ENCODE measurements at regions not wholly inside any gene's neighbourhood (a gene's known extent, or its start where the extent isn't known, plus 50 kb on each side); places are given as distances from the start of the nearest gene placed in this dataset.

- H3K4me3 ChIP-seq (ENCODE audit: low read length) = no peak overlapping the region
- H3K27me3 ChIP-seq (ENCODE audit: insufficient read depth, low read length, poor library complexity, severe bottlenecking) = no peaks in the 10 kb centered on the region
- Mint-ChIP-seq H3K36me3 (no peaks in the 10 kb centered on the region), H3K9me3 (no peaks in the 10 kb centered on the region), H3K27ac (peak overlapping the region in 1 of 8 donors; percentile 2), H3K27me3 (peaks cover 0 to 16% of the 10 kb centered on the region in 2 donors), H3K4me3 (no peak overlapping the region), H3K4me1 (peaks cover 0 to 6% (median 4%) of the 10 kb centered on the region in 3 donors)
- H3K9me3 ChIP-seq (ENCODE audit: low read length) = no peaks in the 10 kb centered on the region
- ChIA-PET CTCF (no interaction called here), POLR2A (no interaction called here)
- no peak for DNase-seq
- H3K27ac ChIP-seq (ENCODE audit: low read depth, low read length) = no peak overlapping the region
- H3K36me3 ChIP-seq (ENCODE audit: insufficient read depth, low read length) = no peaks in the 10 kb centered on the region
- H3K4me1 ChIP-seq (ENCODE audit: insufficient read depth, low read length) = no peaks in the 10 kb centered on the region
Observed at GRCh38 chrX:13201605-13202219, 118.1 kb downstream of the ATXN3L start.

GRCh38 chrX:13200398-13200797 lies 119.5 kb downstream of the ATXN3L start:
- H3K4me3 Mint-ChIP-seq = no peak overlapping the region

GRCh38 chrX:13198762-13199064 lies 121.1 kb downstream of the ATXN3L start:
- H3K4me1 Mint-ChIP-seq = peaks cover 0 to 6% (median 3%) of the 10 kb centered on the region in 3 donors

More at GRCh38 chrX:13200398-13200797, 119.5 kb downstream of the ATXN3L start:
- Mint-ChIP-seq H3K36me3 (no peaks in the 10 kb centered on the region), H3K27ac (no peak overlapping the region), H3K9me3 (no peaks in the 10 kb centered on the region), H3K4me1 (peaks cover 0 to 2% (median 0%) of the 10 kb centered on the region in 3 donors), H3K27me3 (peaks cover 0 to 8% of the 10 kb centered on the region in 2 donors)
- CTCF ChIA-PET = no interaction called here
- POLR2A ChIA-PET = no interaction called here
- DNase-seq = no peak
- Histone ChIP-seq H3K4me3 (ENCODE audit: low read length) (no peak overlapping the region), H3K27ac (ENCODE audit: low read depth, low read length) (no peak overlapping the region), H3K4me1 (ENCODE audit: insufficient read depth, low read length) (no peaks in the 10 kb centered on the region), H3K9me3 (ENCODE audit: low read length) (no peaks in the 10 kb centered on the region), H3K27me3 (ENCODE audit: insufficient read depth, low read length, poor library complexity, severe bottlenecking) (no peaks in the 10 kb centered on the region), H3K36me3 (ENCODE audit: insufficient read depth, low read length) (no peaks in the 10 kb centered on the region)

GRCh38 chrX:13198056-13198761 lies 121.6 kb downstream of the ATXN3L start:
- DNase-seq = no peak

More at GRCh38 chrX:13198762-13199064, 121.1 kb downstream of the ATXN3L start:
- H3K4me3 ChIP-seq (ENCODE audit: low read length) = no peak overlapping the region
- no peak overlapping the region for H3K27ac Mint-ChIP-seq
- peaks cover 0 to 6% of the 10 kb centered on the region in 2 donors for H3K27me3 Mint-ChIP-seq
- ChIA-PET CTCF (no interaction called here), POLR2A (no interaction called here)
- no peaks in the 10 kb centered on the region for H3K4me1 ChIP-seq (ENCODE audit: insufficient read depth, low read length)
- no peak overlapping the region for H3K27ac ChIP-seq (ENCODE audit: low read depth, low read length)
- no peaks in the 10 kb centered on the region for H3K9me3 ChIP-seq (ENCODE audit: low read length)
- H3K27me3 ChIP-seq (ENCODE audit: insufficient read depth, low read length, poor library complexity, severe bottlenecking) = no peaks in the 10 kb centered on the region
- H3K9me3 Mint-ChIP-seq = no peaks in the 10 kb centered on the region
- no peak overlapping the region for H3K4me3 Mint-ChIP-seq
- H3K36me3 ChIP-seq (ENCODE audit: insufficient read depth, low read length) = no peaks in the 10 kb centered on the region
- no peaks in the 10 kb centered on the region for H3K36me3 Mint-ChIP-seq
- no peak for DNase-seq

GRCh38 chrX:13196782-13197181 lies 123.1 kb downstream of the ATXN3L start:
- H3K27ac Mint-ChIP-seq = no peak overlapping the region
- Histone ChIP-seq H3K4me3 (ENCODE audit: low read length) (no peak overlapping the region), H3K36me3 (ENCODE audit: insufficient read depth, low read length) (no peaks in the 10 kb centered on the region), H3K9me3 (ENCODE audit: low read length) (no peaks in the 10 kb centered on the region), H3K27ac (ENCODE audit: low read depth, low read length) (no peak overlapping the region), H3K4me1 (ENCODE audit: insufficient read depth, low read length) (no peaks in the 10 kb centered on the region), H3K27me3 (ENCODE audit: insufficient read depth, low read length, poor library complexity, severe bottlenecking) (no peaks in the 10 kb centered on the region)
- H3K4me3 Mint-ChIP-seq = no peak overlapping the region
- peaks cover 0 to 7% of the 10 kb centered on the region in 2 donors for H3K27me3 Mint-ChIP-seq
- no peaks in the 10 kb centered on the region for H3K36me3 Mint-ChIP-seq
- no peak for DNase-seq
- H3K9me3 Mint-ChIP-seq = no peaks in the 10 kb centered on the region
- ChIA-PET CTCF (no interaction called here), POLR2A (no interaction called here)
- peaks cover 0 to 6% (median 3%) of the 10 kb centered on the region in 3 donors for H3K4me1 Mint-ChIP-seq

More at GRCh38 chrX:13198056-13198761, 121.6 kb downstream of the ATXN3L start:
- no peak overlapping the region for H3K27ac Mint-ChIP-seq
- Histone ChIP-seq H3K27me3 (ENCODE audit: insufficient read depth, low read length, poor library complexity, severe bottlenecking) (no peaks in the 10 kb centered on the region), H3K9me3 (ENCODE audit: low read length) (no peaks in the 10 kb centered on the region), H3K36me3 (ENCODE audit: insufficient read depth, low read length) (no peaks in the 10 kb centered on the region), H3K4me3 (ENCODE audit: low read length) (no peak overlapping the region), H3K27ac (ENCODE audit: low read depth, low read length) (no peak overlapping the region), H3K4me1 (ENCODE audit: insufficient read depth, low read length) (no peaks in the 10 kb centered on the region)
- peaks cover 0 to 4% of the 10 kb centered on the region in 2 donors for H3K27me3 Mint-ChIP-seq
- peaks cover 0 to 6% (median 3%) of the 10 kb centered on the region in 3 donors for H3K4me1 Mint-ChIP-seq
- no peak overlapping the region for H3K4me3 Mint-ChIP-seq
- no peaks in the 10 kb centered on the region for H3K9me3 Mint-ChIP-seq
- no peaks in the 10 kb centered on the region for H3K36me3 Mint-ChIP-seq
- ChIA-PET POLR2A (no interaction called here), CTCF (interaction anchor here (1.1 kb wide), 1 partner anchor 290 kb away, joined by 3 read pairs; no protein-coding TSS in a partner anchor)

- Histone ChIP-seq H3K36me3 (ENCODE audit: insufficient read depth, low read length) (no peaks in the 10 kb centered on the region), H3K4me3 (ENCODE audit: low read length) (no peak overlapping the region), H3K9me3 (ENCODE audit: low read length) (no peaks in the 10 kb centered on the region), H3K4me1 (ENCODE audit: insufficient read depth, low read length) (no peaks in the 10 kb centered on the region), H3K27me3 (ENCODE audit: insufficient read depth, low read length, poor library complexity, severe bottlenecking) (no peaks in the 10 kb centered on the region), H3K27ac (ENCODE audit: low read depth, low read length) (no peak overlapping the region)
- POLR2A ChIA-PET = no interaction called here
- Mint-ChIP-seq H3K9me3 (no peaks in the 10 kb centered on the region), H3K36me3 (no peaks in the 10 kb centered on the region), H3K27ac (no peak overlapping the region), H3K4me3 (no peak overlapping the region), H3K27me3 (peaks cover 0 to 8% of the 10 kb centered on the region in 2 donors), H3K4me1 (peaks cover 0 to 6% (median 3%) of the 10 kb centered on the region in 3 donors)
- CTCF ChIA-PET = no interaction called here
- DNase-seq = no peak
Observed at GRCh38 chrX:13195340-13195739, 124.5 kb downstream of the ATXN3L start.

- CTCF ChIA-PET = no interaction called here
- no peaks in the 10 kb centered on the region for H3K36me3 ChIP-seq (ENCODE audit: insufficient read depth, low read length)
- H3K27ac Mint-ChIP-seq = no peak overlapping the region
- no peaks in the 10 kb centered on the region for H3K9me3 ChIP-seq (ENCODE audit: low read length)
- POLR2A ChIA-PET = no interaction called here
- no peaks in the 10 kb centered on the region for H3K4me1 ChIP-seq (ENCODE audit: insufficient read depth, low read length)
- no peak overlapping the region for H3K4me3 ChIP-seq (ENCODE audit: low read length)
- H3K9me3 Mint-ChIP-seq = no peaks in the 10 kb centered on the region
- no peaks in the 10 kb centered on the region for H3K36me3 Mint-ChIP-seq
- no peak overlapping the region for H3K27ac ChIP-seq (ENCODE audit: low read depth, low read length)
- H3K27me3 ChIP-seq (ENCODE audit: insufficient read depth, low read length, poor library complexity, severe bottlenecking) = no peaks in the 10 kb centered on the region
- peaks cover 0 to 9% (median 3%) of the 10 kb centered on the region in 3 donors for H3K4me1 Mint-ChIP-seq
- no peak overlapping the region for H3K4me3 Mint-ChIP-seq
- DNase-seq = no peak
- peaks cover 0 to 7% of the 10 kb centered on the region in 2 donors for H3K27me3 Mint-ChIP-seq
Observed at GRCh38 chrX:13194291-13195103, 125.4 kb downstream of the ATXN3L start.

- H3K27me3 Mint-ChIP-seq = peaks cover 0 to 7% of the 10 kb centered on the region in 2 donors
- ChIA-PET POLR2A (no interaction called here), CTCF (no interaction called here)
- peaks cover 0 to 2% (median under 1%) of the 10 kb centered on the region in 3 donors for H3K36me3 Mint-ChIP-seq
- Histone ChIP-seq H3K4me1 (ENCODE audit: insufficient read depth, low read length) (no peaks in the 10 kb centered on the region), H3K4me3 (ENCODE audit: low read length) (no peak overlapping the region), H3K27ac (ENCODE audit: low read depth, low read length) (no peak overlapping the region), H3K36me3 (ENCODE audit: insufficient read depth, low read length) (no peaks in the 10 kb centered on the region), H3K9me3 (ENCODE audit: low read length) (no peaks in the 10 kb centered on the region), H3K27me3 (ENCODE audit: insufficient read depth, low read length, poor library complexity, severe bottlenecking) (no peaks in the 10 kb centered on the region)
- H3K27ac Mint-ChIP-seq = no peak overlapping the region
- no peak for DNase-seq
- no peak overlapping the region for H3K4me3 Mint-ChIP-seq
- peaks cover 0 to 9% (median 3%) of the 10 kb centered on the region in 3 donors for H3K4me1 Mint-ChIP-seq
- H3K9me3 Mint-ChIP-seq = no peaks in the 10 kb centered on the region
Observed at GRCh38 chrX:13190051-13190450, 129.8 kb downstream of the ATXN3L start.
